OCI-LY3 (cell line): ENCODE measurements at regions not wholly inside any gene's neighbourhood (a gene's known extent, or its start where the extent isn't known, plus 50 kb on each side); places are given as distances from the start of the nearest gene placed in this dataset.

Experiments used
- CTCF ChIP-seq: fragments of 200-600, 300-600 bp; sonication (generic); IDR thresholded peaks from 2 replicates; pipeline ENCODE4 v1.5.1; 2014; ENCODE audit warnings: antibody characterized with exemption, low read length, low read depth
- EZH2phosphoT487 ChIP-seq: fragments of 200-600 bp; shearing (Covaris generic); IDR thresholded peaks from 2 replicates; pipeline ENCODE4 v1.6.1; 2018; ENCODE audit warnings: antibody characterized with exemption, mixed run types, low read depth

GRCh38 chr4:19650903-19651864 is 600.5 kb upstream of the SLIT2 start:
- TF ChIP-seq CTCF (no peak), EZH2phosphoT487 (no peak)
